ENCODE measurements at regions not wholly inside any gene's neighbourhood (a gene's known extent, or its start where the extent isn't known, plus 50 kb on each side); places are given as distances from the start of the nearest gene placed in this dataset.

DNA sequence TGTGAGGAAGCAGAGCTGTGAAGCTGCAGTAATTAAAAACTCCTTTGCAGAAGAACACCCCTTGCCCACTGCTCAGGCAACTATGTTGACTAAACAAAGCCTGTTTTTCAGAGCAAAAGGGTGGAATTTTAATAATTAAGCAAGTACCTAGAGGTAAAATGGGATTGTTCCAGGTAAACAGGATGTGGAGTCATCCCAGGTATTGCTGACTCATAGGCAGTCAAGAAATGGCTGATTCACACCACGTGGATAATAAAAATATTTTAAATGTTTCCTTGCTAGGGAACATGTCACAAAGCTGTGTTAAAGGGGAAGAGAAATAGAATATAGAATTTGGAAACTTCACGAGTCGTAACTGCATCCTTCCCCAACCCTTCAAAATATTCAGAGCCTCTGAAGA, 491.8 kb downstream of the BTBD3 start (continued):
- TF ChIP-seq, protein P1, sequence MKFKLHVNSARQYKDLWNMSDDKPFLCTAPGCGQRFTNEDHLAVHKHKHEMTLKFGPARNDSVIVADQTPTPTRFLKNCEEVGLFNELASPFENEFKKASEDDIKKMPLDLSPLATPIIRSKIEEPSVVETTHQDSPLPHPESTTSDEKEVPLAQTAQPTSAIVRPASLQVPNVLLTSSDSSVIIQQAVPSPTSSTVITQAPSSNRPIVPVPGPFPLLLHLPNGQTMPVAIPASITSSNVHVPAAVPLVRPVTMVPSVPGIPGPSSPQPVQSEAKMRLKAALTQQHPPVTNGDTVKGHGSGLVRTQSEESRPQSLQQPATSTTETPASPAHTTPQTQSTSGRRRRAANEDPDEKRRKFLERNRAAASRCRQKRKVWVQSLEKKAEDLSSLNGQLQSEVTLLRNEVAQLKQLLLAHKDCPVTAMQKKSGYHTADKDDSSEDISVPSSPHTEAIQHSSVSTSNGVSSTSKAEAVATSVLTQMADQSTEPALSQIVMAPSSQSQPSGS (IDR thresholded peaks at IDR 0.05; ENCODE audit: low read length) = no peak
- no peak for TF ChIP-seq RAD21 (IDR thresholded peaks at IDR 0.05 in 1 of 2, conservative IDR thresholded peaks at IDR 0.05 in 1 of 2; ENCODE audit: low read depth in 2 of 2, low read length in 2 of 2)
- TF ChIP-seq MAFK (IDR thresholded peaks at IDR 0.05; ENCODE audit: low read depth, low read length) = no peak
- TF ChIP-seq POLR2AphosphoS5 (IDR thresholded peaks at IDR 0.05; ENCODE audit: low read depth, low read length) = no peak
- TF ChIP-seq SIRT6 (IDR thresholded peaks at IDR 0.05; ENCODE audit: low read length) = no peak
- no peak for TF ChIP-seq CBX5 (IDR thresholded peaks at IDR 0.05; ENCODE audit: low read depth, low read length)
- TF ChIP-seq SRF (IDR thresholded peaks at IDR 0.05; ENCODE audit: low read depth, low read length) = no peak
- no peak for TF ChIP-seq KDM4A (IDR thresholded peaks at IDR 0.05; ENCODE audit: low read depth, low read length, severe bottlenecking)

All from H1 (cell line).